Brain microvascular endothelial cell (primary cell): ENCODE measurements at regions not wholly inside any gene's neighbourhood (a gene's known extent, or its start where the extent isn't known, plus 50 kb on each side); places are given as distances from the start of the nearest gene placed in this dataset.

Experiments used
- DNase-seq: peaks from one replicate; pipeline ENCODE4 v3.0.0-alpha.2; 2020
- H3K27ac ChIP-seq: fragments of 250-450 bp; sonication (Bioruptor Pico); 2 replicates; pipeline ENCODE4 v1.5.1; 2020; ENCODE audit warnings: mild to moderate bottlenecking, moderate library complexity
- H3K27me3 ChIP-seq: fragments of 250-450 bp; sonication (Bioruptor Pico); replicated peaks from 2 replicates; pipeline ENCODE4 v1.5.1; 2020; ENCODE audit warnings: mild to moderate bottlenecking
- H3K36me3 ChIP-seq: fragments of 250-450 bp; sonication (Bioruptor Pico); replicated peaks from 2 replicates; pipeline ENCODE4 v1.5.1; 2020; ENCODE audit warnings: mild to moderate bottlenecking
- H3K4me3 ChIP-seq: 2 replicates; pipeline ENCODE4 v1.5.1; 2011; ENCODE audit warnings: low read depth, mild to moderate bottlenecking, control low read depth, low read length, moderate library complexity
- in situ Hi-C: cut with HindIII; loops from 2 replicates; pipeline ENCODE4 v1.10.0; 2017; ENCODE audit warnings: low sequenced_read_pairs, low pct_ligation_motif_present
- TF ChIP-seq, protein P1 (sequence below): IDR thresholded peaks from 2 replicates; pipeline ENCODE4 v1.5.1; 2011; ENCODE audit warnings: low read depth, mild to moderate bottlenecking, moderate library complexity, low read length, control low read depth, inconsistent platforms; ENCODE audit errors: missing control alignments

DNA sequence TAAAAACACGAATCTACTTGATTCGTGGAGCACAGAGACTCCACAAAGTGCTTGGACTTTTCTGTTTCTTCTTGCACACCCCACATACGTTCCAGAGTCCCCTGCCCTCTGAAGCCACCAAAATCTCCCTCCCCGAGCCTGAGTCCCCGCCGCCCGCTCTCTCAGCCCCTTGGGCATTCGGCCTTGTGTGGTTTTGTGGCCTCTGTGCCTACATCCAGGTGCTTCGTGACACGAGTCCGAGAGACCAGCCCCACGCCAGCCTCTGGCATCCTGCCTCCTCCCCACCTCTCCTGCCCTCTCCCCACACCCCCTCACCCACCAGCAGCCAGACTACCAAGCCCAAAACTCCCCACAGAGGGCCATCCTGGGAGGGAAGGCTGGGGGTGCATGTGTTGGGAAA is 87.8 kb upstream of the PPP1R26 start:
- no peaks in the 10 kb centered on the region for H3K36me3 ChIP-seq
- H3K27me3 ChIP-seq = no peaks in the 10 kb centered on the region
- H3K27ac ChIP-seq = no peak overlapping the region
- in situ Hi-C loops = no loop called here
- no peak overlapping the region for H3K4me3 ChIP-seq
- no peak for DNase-seq
- TF ChIP-seq, protein P1, sequence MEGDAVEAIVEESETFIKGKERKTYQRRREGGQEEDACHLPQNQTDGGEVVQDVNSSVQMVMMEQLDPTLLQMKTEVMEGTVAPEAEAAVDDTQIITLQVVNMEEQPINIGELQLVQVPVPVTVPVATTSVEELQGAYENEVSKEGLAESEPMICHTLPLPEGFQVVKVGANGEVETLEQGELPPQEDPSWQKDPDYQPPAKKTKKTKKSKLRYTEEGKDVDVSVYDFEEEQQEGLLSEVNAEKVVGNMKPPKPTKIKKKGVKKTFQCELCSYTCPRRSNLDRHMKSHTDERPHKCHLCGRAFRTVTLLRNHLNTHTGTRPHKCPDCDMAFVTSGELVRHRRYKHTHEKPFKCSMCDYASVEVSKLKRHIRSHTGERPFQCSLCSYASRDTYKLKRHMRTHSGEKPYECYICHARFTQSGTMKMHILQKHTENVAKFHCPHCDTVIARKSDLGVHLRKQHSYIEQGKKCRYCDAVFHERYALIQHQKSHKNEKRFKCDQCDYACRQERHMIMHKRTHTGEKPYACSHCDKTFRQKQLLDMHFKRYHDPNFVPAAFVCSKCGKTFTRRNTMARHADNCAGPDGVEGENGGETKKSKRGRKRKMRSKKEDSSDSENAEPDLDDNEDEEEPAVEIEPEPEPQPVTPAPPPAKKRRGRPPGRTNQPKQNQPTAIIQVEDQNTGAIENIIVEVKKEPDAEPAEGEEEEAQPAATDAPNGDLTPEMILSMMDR = no peak

DNA sequence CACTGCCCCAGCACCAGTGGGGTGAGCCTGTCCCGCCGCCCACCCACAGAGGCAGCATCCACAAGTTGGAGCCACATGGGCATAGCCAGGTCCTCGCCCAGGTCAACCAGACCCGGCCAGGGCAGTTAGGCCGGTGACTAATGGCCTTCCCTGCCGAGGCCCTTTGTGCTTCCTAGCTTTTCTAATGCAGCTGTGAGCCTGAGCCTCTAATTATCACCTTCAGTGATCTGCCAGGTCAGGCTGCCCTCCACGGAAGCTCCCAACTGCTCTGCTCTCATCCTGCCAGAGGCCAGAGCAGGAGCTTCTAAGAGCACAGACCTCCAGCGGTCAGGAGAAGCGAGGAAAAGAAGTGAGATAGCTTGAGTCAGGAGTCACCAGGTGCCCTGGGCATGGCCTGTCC is 87.1 kb upstream of the PPP1R26 start:
- no peak for DNase-seq
- in situ Hi-C loops = no loop called here
- Histone ChIP-seq H3K27me3 (no peaks in the 10 kb centered on the region), H3K36me3 (no peaks in the 10 kb centered on the region), H3K27ac (no peak overlapping the region), H3K4me3 (no peak overlapping the region)
- TF ChIP-seq, protein P1 = no peak

DNA sequence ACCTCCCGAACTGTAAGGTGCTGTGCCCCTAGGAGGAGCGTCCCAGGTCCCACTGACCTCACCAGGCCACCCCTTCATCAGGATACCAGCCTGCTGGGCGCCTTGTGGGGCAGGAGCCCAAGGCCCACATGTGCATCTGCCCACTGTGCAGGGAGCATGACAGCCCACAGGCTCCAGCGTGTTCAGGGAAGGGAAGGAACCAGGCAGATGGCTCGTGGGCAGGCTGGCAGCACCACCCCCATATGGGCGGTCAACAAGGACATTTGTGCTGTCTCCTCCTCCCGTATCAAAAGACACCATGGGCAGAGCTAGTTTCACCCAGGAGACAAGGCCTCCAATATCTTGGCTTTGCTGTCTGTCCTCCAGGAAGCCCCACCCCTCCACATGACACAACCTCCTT is 85.5 kb upstream of the PPP1R26 start:
- H3K4me3 ChIP-seq = no peak overlapping the region
- DNase-seq = no peak
- no peaks in the 10 kb centered on the region for H3K36me3 ChIP-seq
- TF ChIP-seq, protein P1 = no peak
- in situ Hi-C loops = no loop called here
- H3K27ac ChIP-seq = no peak overlapping the region
- H3K27me3 ChIP-seq = no peaks in the 10 kb centered on the region

DNA sequence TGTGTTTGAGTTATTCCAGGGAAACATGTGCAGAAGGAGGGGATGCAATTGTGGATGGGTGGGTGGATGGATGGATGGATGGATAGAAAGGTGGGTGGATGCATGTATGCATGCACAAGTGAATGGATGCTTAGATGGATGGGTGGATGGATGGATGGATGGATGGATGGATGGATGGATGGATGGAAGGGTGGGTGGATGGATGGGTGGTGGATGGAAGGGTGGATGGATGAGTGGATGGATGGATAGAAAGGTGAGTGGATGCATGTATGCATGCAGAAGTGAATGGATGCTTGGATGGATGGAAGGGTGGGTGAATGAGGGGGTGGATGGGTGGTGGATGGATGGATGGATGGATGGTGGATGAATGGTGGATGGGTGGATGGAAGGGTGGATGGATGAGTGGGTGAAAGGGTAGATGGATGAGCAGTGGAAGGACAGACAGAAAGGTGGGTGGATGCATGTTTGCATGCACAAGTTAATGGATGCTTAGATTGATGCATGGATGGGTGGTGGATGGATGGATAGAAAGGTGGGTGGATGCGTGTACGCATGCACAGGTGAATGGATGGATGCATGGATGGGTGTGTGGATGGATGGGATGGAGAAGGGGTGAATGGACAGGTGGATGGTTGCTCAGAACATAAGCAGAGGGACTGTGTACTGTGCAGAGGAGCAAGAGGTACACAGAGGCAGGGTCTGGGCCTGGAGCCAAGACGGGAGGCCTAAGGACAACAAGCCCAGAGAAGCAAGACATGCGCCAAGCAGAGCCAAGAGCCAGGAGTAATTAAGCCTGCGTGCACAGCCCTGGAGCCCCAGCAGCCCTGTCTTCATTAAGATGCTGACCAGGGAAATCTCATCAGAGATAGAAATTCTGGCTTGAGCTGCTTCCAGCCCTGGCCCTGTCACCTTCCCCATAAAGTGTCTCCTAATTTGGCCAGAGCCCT is 84.6 kb upstream of the PPP1R26 start:
- DNase-seq = no peak
- no peaks in the 10 kb centered on the region for H3K36me3 ChIP-seq
- no peak overlapping the region for H3K4me3 ChIP-seq
- TF ChIP-seq, protein P1 = no peak
- in situ Hi-C loops = no loop called here
- H3K27me3 ChIP-seq = no peaks in the 10 kb centered on the region
- H3K27ac ChIP-seq = no peak overlapping the region

DNA sequence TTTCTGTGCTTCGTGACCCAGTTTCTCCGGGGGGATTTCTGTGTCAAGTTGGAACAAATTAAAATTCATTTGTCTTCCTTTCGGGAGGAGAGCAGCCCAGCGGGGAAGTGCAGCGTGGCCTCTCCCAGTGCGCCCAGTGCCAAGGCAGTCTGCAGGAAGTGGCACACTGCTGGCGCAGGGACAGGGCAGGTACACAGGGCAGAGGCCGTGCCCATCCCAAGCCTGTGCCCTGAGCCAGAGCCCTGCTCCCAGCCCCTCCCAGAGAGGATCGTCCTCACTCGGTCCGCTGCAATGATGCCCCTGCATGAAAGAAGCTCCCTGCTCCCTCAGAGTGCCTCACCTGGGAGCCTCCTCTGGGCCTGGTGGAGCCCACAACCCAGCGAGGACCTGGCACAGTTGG is 82.4 kb upstream of the PPP1R26 start:
- no peak overlapping the region for H3K27ac ChIP-seq
- DNase-seq = no peak
- in situ Hi-C loops = no loop called here

More for the DNA sequence above, 82.4 kb upstream of the PPP1R26 start:
- TF ChIP-seq, protein P1 = no peak
- Histone ChIP-seq H3K36me3 (no peaks in the 10 kb centered on the region), H3K27me3 (no peaks in the 10 kb centered on the region), H3K4me3 (no peak overlapping the region)
